Adrenal gland (tissue), 9 donors: ENCODE measurements at regions not wholly inside any gene's neighbourhood (a gene's known extent, or its start where the extent isn't known, plus 50 kb on each side); places are given as distances from the start of the nearest gene placed in this dataset.
A peak's percentile ranks its signal among the peaks of the same experiment; 100 is the strongest.

Experiments
- DNase-seq, 7 donors: peaks; one replicate each; pipeline ENCODE4 v3.0.0-alpha.2; 2019 to 2020
- H3K27ac ChIP-seq, 5 donors: fragments of 200-600 bp; sonication (generic) in 4 of 5; 1 replicate in 3 of 5; 2 replicates in 2 of 5; pipeline versions ENCODE4 v1.5.1 to v1.8.0; 2016 to 2020; ENCODE audit warnings: mild to moderate bottlenecking in 1 of 5
- H3K27me3 ChIP-seq: fragments of 200-600 bp; 2 replicates; pipeline ENCODE4 v1.8.0; 2021
- H3K36me3 ChIP-seq, 2 donors: fragments of 200-600 bp; replicated peaks in 1 of 2; 1 replicate in 1 of 2; 2 replicates in 1 of 2; pipeline versions ENCODE4 v1.5.1 to v1.8.0; 2018 to 2022
- H3K4me1 ChIP-seq, 2 donors: fragments of 200-600 bp; replicated peaks in 1 of 2; 1 replicate in 1 of 2; 2 replicates in 1 of 2; pipeline versions ENCODE4 v1.5.1 to v1.8.0; 2018 to 2021
- H3K4me3 ChIP-seq, 4 donors: fragments of 200-600 bp; sonication (generic) in 3 of 4; one replicate each; pipeline ENCODE4 v1.5.1; 2016 to 2018
- H3K9me3 ChIP-seq, 3 donors: fragments of 200-600 bp; sonication (generic) in 1 of 3; replicated peaks in 1 of 3; 1 replicate in 2 of 3; 2 replicates in 1 of 3; pipeline versions ENCODE4 v1.5.1 to v1.8.0; 2016 to 2021
- POLR2A ChIP-seq, 2 donors: fragments of 450-650 bp; IDR thresholded peaks; one replicate each; pipeline ENCODE4 v1.6.1; 2017; ENCODE audit warnings: antibody characterized with exemption in 2 of 2, mild to moderate bottlenecking in 2 of 2, moderate library complexity in 1 of 2
- WGBS, 4 donors: extraction: QIAGEN DNeasy Blood & Tissue Kit in 2 of 4; methylation state at CpG; one replicate each; pipeline versions ENCODE4 v1.1.5 to v1.1.7; 2013 to 2017; 5-methylcytosine and 5-hydroxymethylcytosine counted together
- intact Hi-C, 2 donors: fragments of 100-400 bp; cut with DNase I; formaldehyde crosslinking; loops; one replicate each; pipeline versions ENCODE4 v1.14.1 to v1.15.0; 2022 to 2023
- TF ChIP-seq, protein P1 (sequence below), 6 experiments: fragments of 450-650 bp in 4 of 6; fragments of 200-600 bp in 2 of 6; sonication (generic) in 1 of 6; IDR thresholded peaks; 1 replicate in 5 of 6; 2 replicates in 1 of 6; pipeline versions ENCODE4 v1.5.1 to v1.8.0; 2016 to 2021; ENCODE audit warnings: antibody characterized with exemption in 6 of 6, mild to moderate bottlenecking in 2 of 6, moderate library complexity in 1 of 6
- donor health status: healthy with polysubstance abuse.
- donor health status: Bipolar disorder and iron deficiency.
- donor health status: DM: yes; HTN: yes; CAD: no.
- donor health status: DM: no; HTN: no; CAD: no.
- donor health status: DM: no; HTN: no; CAD: no.

DNA sequence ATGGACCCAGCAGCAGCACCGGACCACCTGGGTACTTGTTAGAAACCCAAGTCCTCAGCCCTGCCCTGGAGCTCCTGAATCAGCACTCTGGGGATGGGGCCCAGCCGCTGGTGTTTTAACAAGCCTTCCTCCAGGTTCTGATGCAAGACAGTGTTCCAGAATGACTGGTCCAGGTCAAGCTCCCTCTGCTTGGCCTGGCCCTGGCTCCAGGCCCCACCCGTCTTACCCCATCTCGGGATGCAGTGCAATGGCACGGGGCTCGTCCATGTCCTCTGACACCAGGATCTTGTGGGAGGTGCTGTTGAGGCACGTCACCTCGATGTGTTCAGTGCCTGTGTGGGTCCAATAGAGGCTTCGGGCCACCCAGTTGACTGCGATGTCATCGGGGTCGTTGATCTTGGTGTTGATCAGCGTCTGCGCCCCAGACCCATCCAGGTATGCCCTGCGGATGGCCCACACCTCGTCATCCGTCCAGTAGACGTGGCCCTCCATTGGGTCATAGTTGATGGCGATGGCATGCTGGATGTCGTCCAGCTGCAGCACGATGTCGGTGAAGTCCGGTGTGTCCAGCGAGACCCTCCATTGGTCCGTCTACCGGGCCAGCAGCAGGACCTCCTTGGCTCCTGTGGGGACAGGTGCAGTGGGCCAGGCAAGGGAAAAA lies 140.3 kb downstream of the CRYBB2 start:
- Histone ChIP-seq H3K4me3 (no peak overlapping the region), H3K36me3 (peaks cover 0 to 15% of the 10 kb centered on the region in 2 donors), H3K4me1 (peaks cover 0 to 7% of the 10 kb centered on the region in 2 donors), H3K9me3 (no peaks in the 10 kb centered on the region), H3K27me3 (no peaks in the 10 kb centered on the region), H3K27ac (no peak overlapping the region)
- intact Hi-C loops, result loop anchor here in 1 of 2 donors (10.0 kb wide), 1 partner anchor 85 kb away; no protein-coding TSS in a partner anchor
- TF ChIP-seq POLR2A (IDR thresholded peaks at IDR 0.05), result no peak
- TF ChIP-seq, protein P1, sequence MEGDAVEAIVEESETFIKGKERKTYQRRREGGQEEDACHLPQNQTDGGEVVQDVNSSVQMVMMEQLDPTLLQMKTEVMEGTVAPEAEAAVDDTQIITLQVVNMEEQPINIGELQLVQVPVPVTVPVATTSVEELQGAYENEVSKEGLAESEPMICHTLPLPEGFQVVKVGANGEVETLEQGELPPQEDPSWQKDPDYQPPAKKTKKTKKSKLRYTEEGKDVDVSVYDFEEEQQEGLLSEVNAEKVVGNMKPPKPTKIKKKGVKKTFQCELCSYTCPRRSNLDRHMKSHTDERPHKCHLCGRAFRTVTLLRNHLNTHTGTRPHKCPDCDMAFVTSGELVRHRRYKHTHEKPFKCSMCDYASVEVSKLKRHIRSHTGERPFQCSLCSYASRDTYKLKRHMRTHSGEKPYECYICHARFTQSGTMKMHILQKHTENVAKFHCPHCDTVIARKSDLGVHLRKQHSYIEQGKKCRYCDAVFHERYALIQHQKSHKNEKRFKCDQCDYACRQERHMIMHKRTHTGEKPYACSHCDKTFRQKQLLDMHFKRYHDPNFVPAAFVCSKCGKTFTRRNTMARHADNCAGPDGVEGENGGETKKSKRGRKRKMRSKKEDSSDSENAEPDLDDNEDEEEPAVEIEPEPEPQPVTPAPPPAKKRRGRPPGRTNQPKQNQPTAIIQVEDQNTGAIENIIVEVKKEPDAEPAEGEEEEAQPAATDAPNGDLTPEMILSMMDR (IDR thresholded peaks at IDR 0.05), result no peak
- peak in 2 of 7 donors; percentile 9 to 11 for DNase-seq
- 92 to 95% (median 94%) methylated on average over 13 to 26 of the region's 26 CpGs for WGBS, 4 donors

GRCh38 chr22:25360411-25360810 lies 141.0 kb downstream of the CRYBB2 start:
- no peak overlapping the region for H3K27ac ChIP-seq
- no peak overlapping the region for H3K4me3 ChIP-seq
- peak in 1 of 7 donors; percentile 8 for DNase-seq
- no peaks in the 10 kb centered on the region for H3K27me3 ChIP-seq
- TF ChIP-seq, protein P1 (IDR thresholded peaks at IDR 0.05), result no peak
- no peak for TF ChIP-seq POLR2A (IDR thresholded peaks at IDR 0.05)
- intact Hi-C loops, result loop anchor here in 1 of 2 donors (10.0 kb wide), 1 partner anchor 84 kb away; no protein-coding TSS in a partner anchor
- peaks cover 0 to 11% of the 10 kb centered on the region in 2 donors for H3K4me1 ChIP-seq
- 87 to 100% (median 93%) methylated on average over 1 to 12 of the region's 12 CpGs for WGBS, 4 donors
- no peaks in the 10 kb centered on the region for H3K9me3 ChIP-seq
- H3K36me3 ChIP-seq, result peaks cover 0 to 15% of the 10 kb centered on the region in 2 donors

DNA sequence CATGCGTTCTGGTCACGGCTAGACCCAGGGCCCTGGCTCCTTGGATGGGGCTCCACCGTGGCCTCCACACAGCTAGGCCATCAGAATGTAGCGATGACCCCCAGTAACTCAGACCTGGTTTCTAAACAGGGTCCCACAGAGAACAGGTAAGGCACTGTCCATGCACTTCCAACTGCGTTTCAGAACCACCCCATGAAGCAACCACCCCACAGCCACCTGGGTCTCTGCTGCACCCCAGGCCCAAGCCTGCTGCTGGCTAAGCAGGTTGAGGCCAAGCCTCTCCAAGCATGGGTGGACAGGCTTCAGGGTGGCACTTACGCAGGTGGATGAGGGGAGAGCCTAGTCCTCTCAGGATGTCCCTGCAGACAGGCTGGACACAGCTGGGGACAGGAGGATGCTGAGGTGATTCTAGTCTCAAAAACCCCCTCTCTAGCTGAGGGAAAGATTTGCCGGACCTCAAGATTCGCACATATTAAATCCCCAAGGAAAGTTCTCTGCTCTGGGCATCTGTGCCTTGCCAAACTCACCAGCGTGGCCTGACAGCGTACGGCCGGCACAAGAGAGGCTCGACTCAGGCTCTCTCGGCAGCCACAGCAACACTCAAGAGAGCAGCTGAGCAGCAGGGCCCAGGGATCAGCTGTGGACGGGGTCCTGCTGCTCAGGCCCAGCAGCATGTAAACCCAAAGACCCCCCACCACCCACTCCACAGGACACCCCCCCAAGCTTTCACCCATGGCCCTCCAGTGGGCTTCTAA lies 141.6 kb downstream of the CRYBB2 start:
- Histone ChIP-seq H3K36me3 (peaks cover 0 to 15% of the 10 kb centered on the region in 2 donors), H3K27ac (no peak overlapping the region), H3K4me3 (no peak overlapping the region), H3K27me3 (no peaks in the 10 kb centered on the region), H3K9me3 (no peaks in the 10 kb centered on the region), H3K4me1 (peaks cover 0 to 18% of the 10 kb centered on the region in 2 donors)
- TF ChIP-seq POLR2A (IDR thresholded peaks at IDR 0.05), result no peak
- TF ChIP-seq, protein P1 (IDR thresholded peaks at IDR 0.05), result no peak
- WGBS, 4 donors, result 88 to 94% (median 91%) methylated on average over 9 to 15 of the region's 15 CpGs
- intact Hi-C loops, result loop anchor here in 1 of 2 donors (10.0 kb wide), 1 partner anchor 84 kb away; no protein-coding TSS in a partner anchor
- DNase-seq, result no peak

DNA sequence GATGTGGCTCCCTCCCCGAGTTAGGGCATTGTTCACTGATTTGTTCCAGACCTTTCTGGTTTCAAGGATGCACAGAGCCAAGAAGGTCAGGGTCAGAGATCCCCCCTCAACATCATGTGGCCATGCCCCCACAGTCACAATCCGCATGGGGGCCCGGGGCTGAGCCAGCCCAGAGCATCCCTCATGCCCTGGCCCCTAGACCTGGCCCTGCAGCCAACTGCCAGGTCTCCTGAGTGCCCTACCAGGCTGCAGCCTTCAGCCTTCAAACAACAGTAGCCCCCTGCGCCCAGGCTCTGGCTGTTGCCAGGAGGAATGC lies 142.4 kb downstream of the CRYBB2 start:
- Histone ChIP-seq H3K4me1 (peaks cover 0 to 18% of the 10 kb centered on the region in 2 donors), H3K27me3 (no peaks in the 10 kb centered on the region), H3K9me3 (no peaks in the 10 kb centered on the region), H3K4me3 (no peak overlapping the region), H3K27ac (no peak overlapping the region), H3K36me3 (peaks cover 0 to 15% of the 10 kb centered on the region in 2 donors)
- TF ChIP-seq POLR2A (IDR thresholded peaks at IDR 0.05), result no peak
- TF ChIP-seq, protein P1 (IDR thresholded peaks at IDR 0.05), result no peak
- WGBS, 4 donors, result 32 to 44% (median 43%) methylated on average over 4 of the region's 4 CpGs; no CpG with 5 or more reads in 1 of the 4 donors
- no peak for DNase-seq
- intact Hi-C loops, result loop anchor here in 1 of 2 donors (10.0 kb wide), 1 partner anchor 83 kb away; no protein-coding TSS in a partner anchor
